ENCODE measurements at regions not wholly inside any gene's neighbourhood (a gene's known extent, or its start where the extent isn't known, plus 50 kb on each side); places are given as distances from the start of the nearest gene placed in this dataset.

DNA sequence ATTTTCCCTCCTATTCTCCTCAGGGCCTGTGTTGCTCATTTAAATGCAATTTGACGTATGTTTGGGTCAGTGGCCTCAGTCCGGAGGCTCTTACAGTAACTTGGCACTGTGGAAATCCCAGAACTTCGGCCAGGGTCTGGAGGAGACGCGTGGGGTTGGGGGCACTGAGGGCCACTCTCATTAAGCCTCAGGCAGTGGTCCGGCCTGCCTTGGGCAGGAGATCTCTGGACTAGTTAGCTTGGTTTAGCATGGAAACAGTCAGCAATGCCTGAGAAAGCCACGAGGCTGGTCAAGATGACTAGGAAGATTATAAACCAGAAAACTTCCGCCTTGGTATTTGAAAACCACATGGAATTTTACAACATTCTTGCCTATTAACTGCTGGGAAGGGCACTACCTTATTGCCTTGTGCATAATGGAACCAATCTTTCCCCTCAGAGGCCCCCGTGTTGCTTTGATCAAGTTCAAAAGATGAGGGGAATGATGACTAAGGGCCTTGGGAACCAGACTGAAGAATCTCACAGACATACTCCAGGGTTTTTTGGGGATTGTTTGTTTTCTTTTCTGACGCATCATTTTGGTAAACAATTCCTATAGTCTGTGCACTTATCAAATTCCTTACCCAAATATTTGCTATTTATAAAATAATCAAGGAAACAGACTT, 206.0 kb upstream of the PREP start:
- no peak for DNase-seq (ENCODE audit: low spot score)

DNA sequence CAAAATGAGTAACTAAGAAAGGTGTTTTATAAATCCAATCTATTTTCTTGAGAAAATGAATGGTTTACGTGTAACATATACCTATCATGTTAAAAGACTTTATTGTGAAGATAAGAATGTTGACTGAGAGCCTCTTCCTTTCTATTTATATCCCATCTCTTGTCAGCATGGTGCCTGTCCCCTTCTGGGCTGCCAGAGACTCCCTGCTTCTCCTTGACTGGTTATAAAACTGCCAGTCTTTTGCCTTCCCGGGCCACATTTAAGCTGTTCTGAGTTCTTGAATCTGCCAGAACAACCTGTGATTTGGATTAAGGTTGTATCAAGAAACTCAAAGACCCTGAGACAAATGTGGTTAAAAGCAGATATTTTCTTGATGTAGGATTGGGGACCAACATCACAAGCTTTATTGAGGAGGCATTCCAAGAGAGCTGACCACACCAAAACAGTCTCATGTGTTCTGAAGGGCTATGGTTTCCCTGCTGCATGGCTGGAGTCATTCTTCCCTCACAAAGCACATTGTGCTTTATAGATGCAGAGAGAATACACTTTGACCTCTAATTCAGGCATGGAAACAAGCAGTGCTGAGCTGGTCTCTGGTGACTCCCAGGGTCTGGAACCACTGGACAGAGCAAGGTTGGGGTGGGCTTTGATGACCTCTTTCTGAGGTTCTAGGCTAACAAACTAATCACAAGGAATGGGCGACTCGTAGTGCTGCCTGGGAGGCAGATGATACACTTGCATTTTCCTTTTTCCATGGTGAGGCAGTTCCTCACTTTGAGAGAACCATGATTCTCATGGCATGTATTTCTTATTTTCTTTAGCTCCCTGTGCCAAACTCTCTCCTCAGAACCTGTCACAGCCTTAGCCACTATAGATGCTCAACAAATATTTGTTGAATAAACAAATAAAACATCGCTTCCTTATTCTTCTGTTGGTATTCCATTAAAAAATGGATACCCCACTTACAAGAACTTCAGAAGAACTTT, 205.0 kb upstream of the PREP start:
- no peak for DNase-seq (ENCODE audit: low spot score)

DNA sequence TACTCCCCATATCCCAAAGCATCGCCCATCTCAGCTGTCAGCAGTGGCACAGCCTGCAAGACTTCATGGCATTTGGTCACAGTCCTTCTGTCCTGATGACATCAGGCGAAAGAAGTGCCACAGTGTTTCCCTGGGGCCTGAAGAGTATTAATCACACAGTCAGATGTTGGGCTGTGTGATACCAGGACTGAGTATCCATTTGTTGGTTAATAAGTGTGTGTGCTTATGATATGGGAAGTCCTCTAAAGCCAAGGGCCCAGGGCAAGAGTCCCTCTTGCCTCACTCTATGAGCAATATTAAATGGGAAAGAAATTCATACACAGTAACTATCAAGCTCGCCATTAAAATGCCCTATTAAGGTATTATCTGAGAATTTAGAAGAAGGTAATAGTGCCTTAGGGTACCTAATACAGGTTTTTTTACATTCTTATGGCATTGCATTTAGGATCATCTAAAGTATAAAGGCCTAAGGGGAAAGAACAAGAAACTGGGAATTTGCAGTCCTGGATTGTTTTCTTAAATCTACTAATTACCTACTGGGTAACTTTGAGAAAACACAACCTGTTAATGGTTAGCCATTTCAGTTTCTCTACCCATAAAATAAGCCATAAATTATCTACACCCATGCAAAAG, 204.1 kb upstream of the PREP start:
- DNase-seq (ENCODE audit: low spot score), result no peak

DNA sequence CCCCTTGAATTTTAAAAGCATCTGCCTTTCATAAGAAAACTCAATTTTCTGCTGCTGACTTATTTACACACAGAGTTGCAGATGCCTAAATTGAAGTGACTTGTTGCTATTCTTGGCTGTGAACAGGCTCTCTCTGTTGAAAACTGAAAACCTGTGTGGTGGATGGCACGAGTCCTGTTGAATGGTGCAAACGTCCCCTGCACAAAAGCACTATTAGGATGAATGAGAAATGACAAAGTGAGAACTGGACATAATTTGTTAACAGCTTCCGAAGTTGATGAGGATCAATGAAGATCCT, 201.7 kb upstream of the PREP start:
- no peak for DNase-seq (ENCODE audit: low spot score)

DNA sequence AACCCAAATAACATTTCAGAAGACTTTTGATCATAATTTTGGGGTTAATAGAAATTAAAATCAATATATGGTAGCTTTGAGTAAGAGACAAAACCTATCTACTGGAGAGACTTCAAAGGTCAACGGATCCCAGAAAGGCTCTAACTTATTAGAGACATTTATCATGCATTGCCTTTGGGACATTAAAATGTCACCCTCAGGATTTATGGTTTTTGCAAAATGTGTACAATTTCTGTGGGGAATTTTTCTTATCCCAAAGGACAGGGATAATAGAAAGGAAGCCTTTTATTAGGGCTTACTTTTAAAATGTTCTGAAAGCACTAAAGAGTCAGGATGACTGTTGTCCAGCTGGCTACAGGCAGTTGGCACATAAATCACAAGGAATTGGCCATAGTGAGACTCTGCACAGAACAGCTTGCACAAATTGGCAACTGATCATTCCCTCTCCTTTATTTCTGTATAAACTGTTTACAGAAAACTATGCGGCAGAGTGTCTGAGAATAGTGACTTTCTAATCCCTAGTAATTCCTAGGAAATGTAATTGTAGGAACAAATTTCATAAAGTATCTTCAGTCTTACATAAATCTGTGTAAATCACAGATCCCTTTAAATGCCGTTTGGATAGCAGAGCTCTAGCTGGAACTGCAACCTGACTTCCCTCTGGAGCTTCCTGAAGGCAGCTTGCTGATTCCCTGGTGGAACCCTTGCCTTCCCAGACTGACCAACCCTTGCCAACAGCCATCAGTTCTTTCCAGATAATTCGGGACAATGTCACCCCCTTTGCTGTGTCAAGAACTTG, 201.1 kb upstream of the PREP start:
- no peak for DNase-seq (ENCODE audit: low spot score)

DNA sequence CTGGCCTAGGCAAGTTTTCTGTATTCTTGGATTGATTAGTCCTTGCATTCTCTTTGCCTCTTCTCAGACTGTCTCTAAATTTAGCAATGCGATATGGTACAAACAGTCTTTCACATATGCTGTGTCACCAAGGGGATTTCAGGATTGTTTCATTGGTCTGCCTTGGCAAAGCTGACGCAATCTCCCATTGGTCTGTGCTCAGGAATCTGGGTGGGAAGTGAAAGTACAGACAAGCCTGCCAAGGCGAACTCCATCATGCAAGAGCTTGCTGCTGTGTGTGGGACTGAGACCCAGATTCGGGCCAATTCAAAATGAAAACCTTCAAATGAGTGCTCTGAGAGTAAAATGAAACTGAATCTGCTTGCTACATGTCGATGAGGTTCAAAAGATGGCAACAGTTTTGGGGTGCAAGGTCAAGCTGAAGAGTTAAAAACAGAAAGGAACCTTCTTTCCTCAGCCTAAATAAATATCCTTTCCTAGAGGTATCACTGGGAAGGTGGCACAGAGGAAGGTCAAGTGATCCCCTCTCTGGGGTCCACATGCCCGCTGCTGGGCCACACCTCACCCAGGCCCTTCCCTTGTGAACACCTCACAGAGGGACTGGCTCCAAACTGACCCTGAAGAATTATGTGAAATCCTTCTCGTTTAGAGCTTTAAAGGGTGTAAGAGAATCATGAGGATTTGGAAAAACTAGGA, 198.8 kb upstream of the PREP start:
- DNase-seq (ENCODE audit: low spot score), result no peak

DNA sequence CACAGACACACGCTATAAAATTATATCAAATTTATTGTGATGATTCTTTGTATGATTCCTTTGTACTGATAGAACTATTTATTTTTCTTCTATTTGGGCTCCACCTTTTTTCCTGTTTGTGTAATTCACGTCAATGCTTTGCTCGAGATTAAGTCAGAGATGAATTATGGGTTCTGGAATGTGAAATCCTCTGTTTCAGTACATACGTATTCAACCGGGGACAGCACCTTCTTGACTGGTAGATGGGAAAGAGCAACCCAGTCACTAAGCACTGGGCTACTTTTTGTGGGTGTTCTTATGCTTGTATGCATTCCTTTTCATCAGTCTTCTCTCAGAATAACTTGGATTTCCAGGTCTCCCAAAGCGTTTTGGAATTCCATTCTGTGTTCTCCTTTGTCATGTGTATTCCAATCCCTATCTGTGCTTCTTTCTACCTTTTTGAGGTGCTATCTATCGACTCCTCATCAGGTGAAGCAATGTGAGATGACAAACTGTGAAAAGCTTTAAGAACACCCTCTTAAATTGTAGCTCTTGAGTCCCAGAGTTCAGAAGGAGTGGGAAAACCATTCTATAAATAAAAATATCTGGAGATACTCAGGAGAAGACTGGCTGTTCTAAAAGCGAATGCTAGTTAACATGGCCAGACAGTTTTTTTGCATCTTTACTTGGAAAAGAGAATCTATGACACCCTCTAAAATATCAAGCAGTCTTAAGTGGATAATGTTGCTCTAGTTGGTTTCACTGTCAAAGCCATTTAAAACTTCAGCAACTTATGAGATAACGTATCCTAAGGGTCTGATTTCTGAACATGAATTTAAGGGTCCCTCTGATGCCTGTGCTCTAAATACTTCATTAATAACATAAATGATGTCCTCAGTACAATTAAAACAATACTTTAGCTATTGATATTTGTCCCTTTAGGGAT, 197.7 kb upstream of the PREP start:
- DNase-seq (ENCODE audit: low spot score), result no peak

DNA sequence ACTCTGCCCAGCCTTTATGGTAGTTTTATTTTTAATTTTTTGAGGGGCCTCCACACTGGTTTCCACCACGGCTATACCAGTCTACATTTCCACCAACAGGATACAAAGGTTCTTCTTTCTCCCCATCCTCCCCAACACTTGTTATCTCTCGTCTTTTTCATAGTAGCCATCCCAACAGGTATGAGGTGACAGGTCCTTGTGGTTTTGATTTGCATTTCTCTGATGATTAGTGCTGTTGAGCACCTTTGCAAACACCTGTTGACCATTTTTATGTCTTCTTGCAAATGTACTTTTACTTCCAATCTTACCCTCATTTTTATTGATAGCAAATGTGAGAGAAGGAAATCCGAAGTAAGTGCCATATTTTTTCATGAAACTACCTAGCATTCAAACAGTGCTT, 195.4 kb upstream of the PREP start:
- no peak for DNase-seq (ENCODE audit: low spot score)

DNA sequence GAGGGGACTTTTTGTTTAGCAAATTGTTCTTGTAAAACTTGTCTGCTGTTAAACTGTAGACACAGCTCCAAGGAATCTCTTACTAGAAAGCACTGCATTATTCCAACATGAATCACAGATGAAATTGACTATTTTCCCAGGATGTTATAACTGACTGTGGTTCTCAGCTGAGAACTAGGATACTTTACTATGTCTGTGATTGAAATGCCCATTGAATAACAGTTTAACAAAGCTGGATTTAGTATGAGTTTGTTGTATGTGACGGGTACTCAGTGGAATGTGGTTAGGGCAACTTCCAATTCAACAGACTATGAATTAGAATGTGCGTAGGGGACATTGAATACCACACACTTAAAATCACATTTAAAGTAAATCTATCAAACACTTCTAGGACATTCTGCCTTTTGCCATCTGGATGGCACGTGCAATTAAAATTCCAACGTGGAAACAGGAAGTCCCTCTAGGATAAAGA, 193.4 kb upstream of the PREP start:
- DNase-seq (ENCODE audit: low spot score), result no peak

DNA sequence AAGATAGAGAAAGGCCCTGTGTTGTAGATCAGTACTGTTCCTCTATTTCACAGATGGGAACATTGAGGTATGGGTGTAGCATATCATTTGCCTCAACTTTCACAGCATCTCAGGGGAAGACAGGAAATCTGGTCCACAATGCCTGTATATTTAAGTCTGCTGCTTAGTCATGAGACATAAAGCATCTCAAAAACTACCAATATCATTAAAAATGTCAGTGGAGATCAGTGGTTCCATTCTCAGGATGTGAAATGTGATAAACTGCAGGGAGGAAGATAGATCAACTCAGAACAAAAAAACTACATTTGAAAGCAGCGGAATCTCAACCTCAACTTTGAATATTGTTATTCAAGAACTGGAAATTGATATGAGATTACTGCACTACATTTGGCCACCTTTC, 192.9 kb upstream of the PREP start:
- DNase-seq (ENCODE audit: low spot score), result no peak

DNA sequence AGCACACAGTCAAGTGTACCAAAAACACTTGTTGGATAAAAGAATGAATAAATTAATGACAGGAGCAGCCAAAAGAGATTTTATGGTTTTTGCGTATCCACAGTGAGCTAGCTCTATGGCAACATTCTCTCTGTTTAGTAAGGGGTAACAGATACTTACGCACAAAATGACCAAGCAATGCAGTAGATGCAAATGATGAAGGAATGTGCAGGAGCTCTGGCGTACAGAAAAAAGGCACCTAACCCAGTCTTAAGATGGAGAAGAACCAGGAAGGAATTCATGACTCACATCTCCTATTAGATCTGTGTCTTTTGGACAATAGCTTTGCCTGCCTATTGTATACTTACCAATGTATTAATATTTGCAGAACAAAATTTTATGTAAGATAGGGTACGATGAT, 191.9 kb upstream of the PREP start:
- DNase-seq (ENCODE audit: low spot score), result no peak

DNA sequence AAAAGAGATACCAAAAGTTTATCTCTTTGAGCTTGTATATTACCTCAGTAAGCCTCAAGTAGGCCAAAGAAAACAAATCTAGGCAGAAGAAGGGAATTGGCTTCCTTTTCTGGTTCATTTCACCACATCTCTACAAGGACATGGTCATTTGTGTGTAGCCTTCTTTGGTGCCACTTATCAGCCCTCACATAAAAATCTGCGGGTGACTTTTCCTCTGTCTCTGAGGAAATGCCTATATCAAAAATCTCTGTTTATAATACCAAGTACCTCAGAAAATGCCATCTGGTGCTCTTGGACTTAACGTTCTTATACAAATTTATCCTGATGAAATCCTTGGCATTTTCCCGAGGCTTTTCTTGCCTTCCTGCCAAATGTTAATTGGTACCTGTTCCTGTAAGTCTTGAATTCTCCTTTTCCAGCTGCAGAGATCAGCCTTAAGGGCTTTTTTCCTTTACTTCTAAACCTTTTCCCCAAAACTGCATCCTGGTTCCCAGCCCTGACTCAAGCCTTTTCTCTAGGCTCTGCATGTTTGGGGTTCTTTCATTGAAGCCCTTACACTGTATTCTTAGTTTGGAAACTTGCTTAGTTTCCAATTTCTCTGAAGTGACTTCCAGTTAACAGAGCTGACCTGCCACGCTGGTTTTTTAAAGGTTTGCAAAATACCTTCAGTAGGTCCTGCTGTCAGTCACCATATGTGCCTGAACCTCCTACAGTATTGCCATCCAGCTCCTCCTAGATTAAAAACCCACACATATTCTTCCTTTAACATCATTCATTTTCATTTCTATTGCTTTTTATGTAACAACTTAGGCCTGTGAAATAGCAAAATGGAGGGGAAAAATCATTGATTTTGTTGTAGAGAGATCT, 191.2 kb upstream of the PREP start:
- no peak for DNase-seq (ENCODE audit: low spot score)

DNA sequence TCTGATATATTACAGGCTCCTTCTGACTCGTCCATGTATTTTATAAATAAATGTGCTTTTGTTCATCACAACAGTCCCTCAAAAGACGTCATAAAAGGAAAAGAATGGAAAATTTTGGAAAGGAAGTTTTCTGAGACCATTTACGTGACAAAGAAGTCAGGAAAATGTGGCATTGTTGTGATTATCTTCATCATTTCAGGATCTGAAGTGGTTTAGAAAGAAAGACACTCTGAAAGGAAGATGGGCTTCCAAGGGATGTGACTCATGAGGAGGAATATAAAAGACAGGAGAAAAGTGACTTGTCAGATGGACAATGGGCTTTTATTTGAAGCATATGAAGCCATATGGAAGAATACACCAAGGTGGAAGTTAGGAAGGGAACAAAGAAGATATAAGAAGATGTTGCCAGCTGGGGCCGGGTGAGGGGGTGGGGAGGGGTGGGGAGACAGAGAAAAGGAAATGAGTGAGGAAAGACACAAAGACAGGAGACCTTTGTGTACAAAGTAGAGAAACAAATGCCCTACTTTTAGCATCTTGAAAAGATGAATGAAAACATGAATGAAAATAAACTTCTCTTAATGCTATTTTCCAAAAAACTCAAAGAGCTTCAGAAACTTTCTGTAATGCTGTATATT, 190.3 kb upstream of the PREP start:
- no peak for DNase-seq (ENCODE audit: low spot score)

DNA sequence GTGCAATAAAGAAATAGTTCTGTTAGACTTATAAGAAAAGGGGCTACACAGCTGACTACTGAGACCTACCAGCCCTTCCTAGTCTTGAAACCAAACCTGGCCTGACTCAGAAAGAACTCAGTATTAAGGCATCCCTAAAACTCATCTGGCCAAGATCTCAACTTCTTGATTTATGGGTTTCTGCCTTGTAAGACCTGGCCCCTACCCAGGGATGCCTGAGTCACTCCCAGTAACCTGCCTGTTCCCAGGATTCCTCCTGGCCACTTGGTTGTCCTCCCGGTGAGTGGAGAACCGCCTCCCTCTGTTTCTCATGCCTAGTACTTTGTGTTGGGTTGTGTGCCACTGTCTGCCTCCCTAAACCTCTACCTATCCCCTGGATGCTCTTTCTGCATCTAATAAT, 189.4 kb upstream of the PREP start:
- DNase-seq (ENCODE audit: low spot score), result no peak

DNA sequence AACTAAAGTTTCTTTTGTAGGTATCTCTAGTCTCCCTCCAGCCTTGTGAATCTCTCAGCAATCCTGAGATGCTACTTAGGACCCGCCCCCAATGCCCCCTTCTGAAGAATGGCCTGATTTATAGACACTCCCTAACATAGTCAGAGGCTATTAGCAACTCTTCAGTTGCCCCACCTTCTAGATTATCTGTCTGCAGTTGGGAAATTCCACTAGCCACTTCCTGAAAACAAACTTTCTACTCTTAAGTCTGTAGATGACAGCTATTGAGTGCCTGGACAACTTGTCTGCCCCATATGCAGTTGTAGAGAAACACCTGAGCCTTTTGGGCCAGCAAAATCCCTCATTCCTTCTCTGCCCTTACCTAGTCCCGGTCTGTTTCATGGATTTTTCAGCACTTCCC, 188.2 kb upstream of the PREP start:
- no peak for DNase-seq (ENCODE audit: low spot score)

DNA sequence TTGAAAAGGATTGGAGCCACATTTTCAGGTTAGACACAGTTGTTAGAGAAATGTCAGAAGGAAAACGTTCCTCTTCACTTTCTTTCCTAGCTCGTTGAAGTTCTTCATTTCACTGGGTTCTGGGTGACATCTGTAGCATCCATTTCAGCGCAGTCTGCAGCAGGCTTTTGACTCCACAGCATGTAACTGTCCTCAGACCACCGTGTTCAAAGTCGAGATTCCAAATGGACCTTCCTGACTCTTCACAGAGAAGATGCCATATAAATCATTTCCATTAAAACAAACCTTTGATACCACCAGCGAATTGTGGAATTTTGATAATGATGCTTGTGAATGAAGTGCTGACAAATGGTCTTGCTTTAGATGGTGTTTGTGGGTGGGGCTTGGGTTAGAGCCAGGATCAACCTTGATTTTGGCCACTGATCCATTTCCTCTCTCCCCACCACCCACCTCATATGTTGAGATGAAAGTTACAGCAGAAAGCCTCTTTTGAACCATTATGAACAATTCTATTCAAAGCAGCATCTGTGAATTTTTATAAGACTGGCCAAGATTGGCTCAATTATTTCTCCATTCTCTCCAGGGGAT, 185.3 kb upstream of the PREP start:
- DNase-seq (ENCODE audit: low spot score), result no peak

DNA sequence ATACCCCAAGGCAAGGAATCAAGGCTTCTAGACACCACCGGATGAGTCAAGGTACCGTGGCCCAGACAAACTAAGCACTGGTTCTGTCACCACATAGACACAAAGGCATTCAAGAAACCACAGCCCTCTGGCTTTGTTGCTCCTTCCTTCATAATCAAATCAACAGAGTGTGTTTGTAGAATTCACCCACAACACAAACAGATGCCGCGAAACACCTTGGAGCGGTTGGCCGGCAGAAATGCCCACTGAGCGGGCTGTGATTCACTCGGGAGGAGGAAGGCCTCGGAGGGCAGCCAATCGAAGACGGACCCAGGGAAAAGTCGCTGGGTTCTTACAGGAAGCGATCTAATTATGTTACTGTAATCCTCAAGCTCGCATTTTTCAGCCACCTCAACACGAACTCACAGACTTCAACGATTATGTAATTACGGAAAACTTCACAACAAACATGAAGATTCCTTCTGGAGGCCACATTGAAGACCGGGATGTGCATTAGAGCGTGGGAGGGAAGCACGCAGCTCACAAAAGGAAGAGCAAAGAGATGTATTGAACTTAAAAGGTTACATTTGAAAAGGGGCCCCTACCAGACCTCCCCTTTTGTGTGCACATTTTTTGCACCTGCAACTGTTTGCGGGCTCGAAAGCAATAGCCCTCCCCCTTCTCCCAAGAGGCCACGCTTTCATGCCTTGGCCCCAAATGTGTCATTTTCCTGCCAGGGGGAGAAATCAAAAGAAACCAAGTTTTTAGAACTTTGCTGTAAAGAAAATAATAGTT, 184.7 kb upstream of the PREP start:
- no peak for DNase-seq (ENCODE audit: low spot score)

DNA sequence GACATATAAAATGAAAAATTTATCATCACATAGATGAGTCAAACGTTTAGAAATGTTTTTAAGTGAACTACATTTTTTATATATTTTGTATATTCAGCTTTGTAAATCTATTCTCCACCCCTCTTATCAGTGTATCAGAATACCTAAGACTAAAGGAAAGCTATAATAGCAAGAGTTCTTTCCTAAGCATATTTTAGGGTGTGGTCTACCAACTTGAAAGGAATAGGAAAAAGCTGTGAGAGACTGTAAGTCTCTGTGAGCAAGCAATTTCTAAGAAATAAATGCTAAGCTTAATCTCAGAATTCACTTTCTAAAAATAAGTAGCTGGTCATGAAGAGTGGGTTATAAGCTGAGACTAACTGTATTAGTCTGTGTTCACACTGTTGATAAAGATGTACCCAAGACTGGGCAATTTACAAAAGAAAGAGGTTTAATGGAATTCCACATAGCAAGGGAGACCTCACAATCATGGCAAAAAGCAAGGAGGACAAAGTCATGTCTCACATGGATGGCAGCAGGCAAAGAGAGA, 175.4 kb upstream of the PREP start:
- DNase-seq (ENCODE audit: low spot score), result no peak
